Right renal pelvis (tissue), 4 donors: ENCODE measurements at regions not wholly inside any gene's neighbourhood (a gene's known extent, or its start where the extent isn't known, plus 50 kb on each side); places are given as distances from the start of the nearest gene placed in this dataset.

ENCODE experiments used
- DNase-seq, 4 donors: peaks; one replicate each; pipeline ENCODE4 v3.0.0-alpha.2; 2013; ENCODE audit warnings: low read depth in 4 of 4, low spot score in 3 of 4, missing footprints in 1 of 4

DNA sequence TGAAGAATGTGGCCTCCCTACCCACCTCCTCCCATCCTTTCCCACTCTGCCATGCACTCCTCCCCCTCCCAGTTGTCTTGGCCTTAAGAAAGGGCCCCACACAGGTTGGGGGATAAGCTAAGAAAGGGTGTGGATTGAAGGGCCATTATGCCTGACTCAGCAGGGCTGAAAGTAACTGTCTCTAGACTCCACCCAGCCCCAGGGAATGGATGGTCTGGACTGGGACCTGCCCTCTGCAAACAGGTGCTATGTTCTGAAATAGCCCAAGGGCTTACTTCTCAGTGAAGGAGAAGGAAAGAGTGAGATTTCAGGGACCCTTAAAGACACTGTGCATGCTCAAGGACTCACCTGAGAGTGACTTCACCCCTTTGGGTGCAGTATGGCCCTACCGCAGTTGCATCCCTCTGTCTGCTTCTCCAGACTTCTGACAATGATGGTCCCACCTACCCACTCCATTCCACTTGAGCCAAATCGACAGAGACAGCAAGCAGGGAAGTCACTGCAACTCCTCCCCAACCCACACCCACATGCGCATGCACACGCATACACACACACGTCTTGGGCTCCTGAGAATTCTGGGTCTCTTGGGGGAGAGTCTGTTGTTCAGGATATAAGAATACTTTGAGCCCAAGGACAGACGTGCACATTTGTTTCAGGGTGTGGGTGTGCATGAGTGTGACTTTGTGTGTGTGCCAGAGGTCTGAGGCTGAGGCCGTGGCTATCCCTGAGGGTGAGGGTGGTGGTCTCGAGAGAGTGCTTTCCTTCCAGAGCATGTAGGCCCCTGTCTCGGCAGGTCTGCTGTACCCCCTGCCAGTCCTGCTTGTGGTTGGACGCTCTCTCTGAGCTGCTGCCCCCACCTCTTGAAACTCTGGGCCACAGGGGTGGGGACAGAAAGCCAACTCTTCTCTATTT is 231.9 kb downstream of the PTPRU start:
- DNase-seq = no peak

DNA sequence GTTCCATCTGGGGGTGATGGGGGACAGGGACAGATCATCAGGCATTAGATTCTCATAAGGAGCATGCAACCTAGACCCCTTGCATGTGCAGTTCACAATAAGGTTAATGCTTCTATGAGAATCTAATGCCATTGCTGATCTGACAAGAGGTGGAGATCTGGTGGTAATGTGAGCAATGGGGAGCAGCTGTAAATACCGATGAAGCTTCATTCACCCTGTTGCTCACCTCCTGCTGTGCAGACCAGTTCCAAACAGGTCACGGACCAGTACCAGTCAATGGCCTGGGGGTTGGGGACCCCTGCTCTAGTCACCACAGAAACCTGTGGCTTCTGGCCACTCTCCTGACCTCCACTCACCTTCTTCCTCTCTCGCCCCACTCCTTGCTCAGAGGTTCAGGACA is 229.9 kb downstream of the PTPRU start:
- DNase-seq = no peak

DNA sequence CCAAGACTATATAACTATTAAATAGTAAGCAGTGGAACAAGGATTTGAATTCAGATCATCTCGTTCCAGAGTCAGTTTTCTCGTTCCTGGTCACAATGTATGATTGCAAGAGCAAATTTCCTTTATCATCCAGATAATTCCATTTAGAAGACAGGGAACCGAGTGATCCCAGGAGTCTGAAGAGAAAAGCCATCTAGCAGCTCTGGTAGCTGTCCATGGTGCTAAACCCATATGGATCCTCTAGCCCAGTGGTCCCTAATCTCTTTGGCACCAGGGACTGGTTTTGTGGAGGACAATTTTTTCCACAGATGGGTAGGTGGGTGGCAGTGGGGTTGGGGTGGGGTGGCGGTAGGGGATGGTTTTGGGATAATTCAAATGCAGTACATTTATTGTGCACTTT is 229.4 kb downstream of the PTPRU start:
- DNase-seq = no peak

DNA sequence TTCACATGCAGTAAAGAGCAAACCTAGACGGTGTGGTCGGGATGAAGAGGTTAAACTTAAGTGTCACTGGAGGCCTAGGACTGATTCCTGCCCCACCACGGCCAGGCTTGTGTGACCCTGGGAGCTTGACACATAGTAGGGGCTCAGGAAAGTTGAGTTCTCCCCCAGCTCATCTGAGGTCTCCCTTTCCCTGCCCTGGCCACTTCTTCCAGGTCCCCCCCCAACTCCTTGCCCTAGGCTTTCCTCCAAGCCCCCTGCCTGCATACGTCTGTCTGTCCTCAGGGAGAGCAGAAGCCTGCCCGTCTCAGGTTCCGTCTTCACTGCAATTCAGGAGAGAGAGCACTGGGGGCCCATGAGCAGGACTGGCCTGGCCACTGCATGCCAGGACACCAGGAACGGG is 225.8 kb downstream of the PTPRU start:
- no peak for DNase-seq

DNA sequence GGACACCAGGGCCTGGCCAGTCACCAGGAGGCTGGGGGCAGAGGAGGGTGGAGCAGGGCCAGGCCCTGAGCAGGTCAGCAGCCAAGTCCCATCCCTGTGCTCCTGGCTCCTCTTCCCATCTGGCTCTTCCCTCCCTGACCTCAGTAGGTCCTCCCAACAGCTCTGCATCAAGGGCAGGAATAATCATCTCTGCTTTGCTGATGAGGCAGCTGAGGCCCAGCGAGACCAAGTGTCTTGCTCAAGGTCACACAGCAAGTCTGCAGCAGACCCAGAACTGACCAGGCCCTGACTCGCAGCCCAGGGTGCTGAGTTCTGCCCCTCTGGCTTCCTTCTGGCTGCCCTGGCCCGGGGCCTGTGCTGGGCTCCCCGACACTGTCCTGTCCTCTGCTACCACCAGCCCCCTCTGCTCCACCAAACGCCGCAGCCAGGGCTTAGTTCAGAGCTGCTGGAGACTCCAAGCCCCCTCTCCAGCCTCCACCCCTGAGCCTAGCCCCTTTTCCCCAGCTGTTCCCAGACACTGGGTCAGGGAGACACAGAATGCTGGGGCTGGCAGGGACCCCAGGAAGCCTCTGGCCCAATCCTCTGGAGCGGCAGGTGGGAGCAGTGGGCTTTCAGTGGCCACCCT is 224.9 kb downstream of the PTPRU start:
- DNase-seq = no peak

DNA sequence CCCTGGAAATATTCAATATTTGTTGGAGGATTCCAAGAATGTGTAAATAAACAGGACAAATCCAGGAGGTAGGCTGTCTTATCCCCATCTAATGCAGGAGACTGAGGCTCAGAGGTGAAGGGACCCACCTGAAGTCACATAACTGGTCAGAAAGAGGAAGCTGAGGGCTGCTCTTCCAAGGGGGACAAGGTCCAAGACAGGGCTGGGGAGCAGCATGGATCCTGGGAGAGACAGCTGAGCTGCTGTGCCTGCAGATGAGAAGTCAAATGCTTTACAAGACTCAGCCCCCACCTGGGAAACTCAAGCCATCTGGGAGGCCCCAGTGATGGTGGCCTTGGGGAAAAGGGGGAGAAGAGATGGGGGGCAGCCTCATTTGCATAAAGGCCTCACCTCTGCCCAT is 224.4 kb downstream of the PTPRU start:
- no peak for DNase-seq

DNA sequence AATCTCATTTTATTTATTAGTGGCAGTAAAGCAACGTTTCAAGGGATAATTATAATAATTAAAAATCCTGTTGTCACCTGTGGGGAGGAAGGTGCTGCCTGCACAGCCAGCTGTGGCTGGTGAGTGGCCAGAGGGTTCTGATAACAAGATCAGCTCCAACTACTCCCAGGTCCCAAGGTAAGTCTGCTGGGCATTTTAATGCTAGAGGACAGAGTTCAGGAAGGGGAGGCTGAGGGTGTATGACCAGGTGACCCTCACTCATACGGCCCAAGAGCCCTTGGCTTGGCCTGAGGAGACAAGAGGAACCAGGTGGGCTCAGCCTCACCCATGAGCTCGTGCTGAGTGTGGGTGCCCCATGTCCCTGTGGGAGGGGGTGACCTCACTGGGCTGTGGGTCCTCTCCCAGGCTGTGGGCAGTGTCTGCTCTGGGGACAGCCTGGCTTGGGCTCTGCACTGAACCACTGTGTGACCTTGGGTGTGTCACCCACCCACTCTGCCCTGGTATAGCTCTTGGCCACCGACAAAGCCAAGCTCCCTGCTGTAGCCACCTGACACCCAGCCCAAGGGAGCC is 223.8 kb downstream of the PTPRU start:
- no peak for DNase-seq

DNA sequence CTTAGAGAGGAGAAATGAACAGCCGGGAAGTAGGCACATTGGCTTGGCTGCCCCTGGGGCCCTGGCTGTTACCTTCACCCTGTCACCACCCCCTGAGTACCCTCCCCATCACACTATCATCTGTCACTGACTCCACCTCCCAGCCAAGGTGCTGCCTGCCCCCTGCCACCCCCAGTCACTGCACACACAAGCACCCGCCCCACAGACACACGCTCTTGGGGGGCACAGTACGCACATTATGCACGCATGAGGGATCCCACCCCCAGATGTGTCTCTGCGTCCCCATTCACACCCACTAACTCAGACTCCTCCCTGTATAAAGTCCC is 223.3 kb downstream of the PTPRU start:
- DNase-seq = no peak

DNA sequence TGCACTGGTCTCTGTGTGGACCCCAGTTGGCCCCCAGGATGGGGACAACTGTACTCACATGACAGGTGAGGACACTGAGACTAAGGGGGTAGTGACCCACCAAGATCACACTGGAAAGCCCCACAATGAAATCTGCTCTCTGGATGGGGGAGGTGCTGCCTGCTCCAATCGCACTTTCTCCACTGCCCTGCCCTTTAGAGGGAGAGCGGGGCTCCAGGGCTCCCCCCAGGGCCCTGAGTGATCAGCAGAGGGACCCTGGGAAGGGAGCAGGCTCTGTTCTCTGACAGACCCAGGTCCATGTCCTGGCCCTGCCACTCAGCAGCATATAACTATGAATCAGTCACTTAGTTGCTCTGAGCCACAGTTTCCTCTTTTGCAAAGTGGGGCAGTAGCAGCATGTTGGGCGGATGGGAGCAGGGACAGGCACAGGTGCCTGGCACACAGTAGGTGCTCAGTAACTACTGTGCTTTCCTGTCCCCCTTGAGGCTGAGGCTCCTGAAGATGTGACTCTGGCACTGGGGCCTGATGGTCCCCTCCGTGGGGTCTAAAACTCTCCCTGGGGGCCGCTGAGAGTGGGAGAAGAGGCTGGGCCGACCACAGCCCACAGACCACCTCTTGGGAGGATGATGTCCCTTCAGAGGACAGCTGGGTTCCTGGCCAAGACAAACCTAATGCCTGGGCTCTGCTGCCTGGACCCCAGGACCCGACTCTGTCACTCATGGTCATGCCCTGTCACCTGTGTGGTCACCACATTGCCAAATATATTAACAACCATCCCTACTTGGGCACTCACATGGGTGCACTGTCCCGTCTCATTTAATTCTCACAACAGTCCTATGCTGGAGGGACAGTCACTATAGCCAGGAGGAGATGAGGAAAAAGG is 222.7 kb downstream of the PTPRU start:
- DNase-seq = no peak

DNA sequence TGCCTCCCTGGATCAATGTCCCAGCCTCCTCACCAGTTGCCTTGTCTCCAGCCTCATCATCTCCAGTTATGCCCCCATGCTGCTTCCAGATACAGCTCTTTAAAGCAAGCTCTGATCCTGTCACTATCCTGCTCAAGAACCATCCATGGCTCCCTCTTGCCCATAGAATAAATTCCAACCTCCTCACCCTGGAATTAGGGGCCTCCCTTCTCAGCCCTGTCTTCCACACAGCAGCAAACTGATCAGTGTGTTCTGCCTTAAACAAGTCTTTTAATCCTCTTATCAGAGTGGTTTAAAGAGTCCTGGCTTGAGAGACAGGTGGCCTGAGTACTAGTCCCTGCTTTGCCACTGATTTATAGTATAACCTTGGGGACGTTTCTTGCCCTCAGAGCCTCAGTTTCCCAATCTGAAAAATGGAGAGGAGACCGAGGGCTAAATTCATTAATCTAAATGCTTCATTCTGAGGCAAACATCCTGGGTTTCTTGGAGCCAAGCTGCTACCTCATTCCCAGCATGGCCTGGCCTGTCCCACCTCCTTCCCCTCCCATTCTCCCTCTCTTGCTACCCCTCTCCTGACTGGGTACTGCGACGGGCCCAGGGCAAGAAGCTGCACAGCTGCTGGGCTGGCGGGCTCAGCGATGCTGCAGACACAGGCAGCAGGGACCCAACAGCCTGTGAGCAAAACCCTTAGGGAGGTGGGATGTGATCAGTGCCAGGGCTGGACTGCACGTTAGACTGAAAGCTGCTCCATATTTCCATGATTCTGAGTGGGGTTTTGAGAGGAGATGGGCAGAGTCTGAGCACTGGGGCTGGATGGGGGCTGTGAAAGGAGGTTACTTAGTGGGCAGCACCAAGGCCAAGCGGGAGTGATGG is 221.4 kb downstream of the PTPRU start:
- DNase-seq = no peak

DNA sequence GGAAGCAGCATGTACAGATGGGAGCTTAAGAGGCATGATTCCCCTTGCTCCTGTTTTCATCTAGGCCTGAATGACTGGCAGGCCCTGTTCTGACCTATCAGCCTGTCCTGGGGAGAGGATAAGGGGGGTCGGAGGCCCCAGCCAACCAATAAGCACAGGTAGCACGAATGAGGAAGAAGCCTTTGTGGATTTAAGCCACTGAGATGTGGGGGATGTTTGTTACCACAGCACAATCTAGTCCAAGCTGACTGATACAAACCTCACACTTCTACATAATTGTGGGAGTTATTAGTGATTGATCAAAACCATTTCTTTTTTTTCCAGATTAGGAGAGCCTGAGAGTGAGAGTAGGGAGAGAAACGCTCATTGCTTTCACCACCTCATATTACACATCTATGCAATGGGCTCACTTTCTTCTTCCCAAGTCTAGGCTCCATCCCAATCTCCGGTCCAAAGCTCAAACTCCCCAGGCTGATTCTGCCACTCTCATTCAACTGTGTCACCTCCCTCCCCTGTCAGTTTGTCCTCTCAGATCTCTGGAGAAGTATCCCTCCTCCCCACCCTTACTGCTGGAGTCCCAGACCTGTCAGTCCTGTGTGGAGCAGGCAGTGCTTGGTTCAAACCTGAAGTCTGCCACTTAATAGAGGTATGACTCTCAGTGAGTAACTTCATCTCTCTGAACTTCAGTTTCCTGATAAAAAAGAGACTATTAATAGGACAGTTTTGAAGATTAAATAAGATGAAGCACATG is 220.5 kb downstream of the PTPRU start:
- DNase-seq = no peak

DNA sequence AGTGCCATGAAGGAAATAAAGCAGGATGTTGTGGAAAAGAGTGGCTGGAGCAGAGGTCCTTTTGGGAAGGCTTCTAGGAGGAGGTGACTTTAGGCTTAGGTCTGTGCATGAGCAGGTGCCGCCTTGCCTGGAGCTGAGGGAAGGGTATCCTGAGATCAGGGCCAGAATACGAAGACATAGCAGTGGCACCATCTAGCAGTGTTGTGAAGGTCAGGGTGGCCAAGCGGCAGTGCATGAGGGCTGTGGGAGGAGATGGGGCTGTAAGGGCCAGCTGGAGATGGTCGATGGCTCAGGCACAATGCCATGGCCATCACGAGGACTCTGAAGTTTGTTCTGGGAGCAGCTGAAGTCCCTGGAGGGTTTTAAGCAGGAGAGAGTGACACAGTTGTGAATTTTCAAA is 219.5 kb downstream of the PTPRU start:
- no peak for DNase-seq

DNA sequence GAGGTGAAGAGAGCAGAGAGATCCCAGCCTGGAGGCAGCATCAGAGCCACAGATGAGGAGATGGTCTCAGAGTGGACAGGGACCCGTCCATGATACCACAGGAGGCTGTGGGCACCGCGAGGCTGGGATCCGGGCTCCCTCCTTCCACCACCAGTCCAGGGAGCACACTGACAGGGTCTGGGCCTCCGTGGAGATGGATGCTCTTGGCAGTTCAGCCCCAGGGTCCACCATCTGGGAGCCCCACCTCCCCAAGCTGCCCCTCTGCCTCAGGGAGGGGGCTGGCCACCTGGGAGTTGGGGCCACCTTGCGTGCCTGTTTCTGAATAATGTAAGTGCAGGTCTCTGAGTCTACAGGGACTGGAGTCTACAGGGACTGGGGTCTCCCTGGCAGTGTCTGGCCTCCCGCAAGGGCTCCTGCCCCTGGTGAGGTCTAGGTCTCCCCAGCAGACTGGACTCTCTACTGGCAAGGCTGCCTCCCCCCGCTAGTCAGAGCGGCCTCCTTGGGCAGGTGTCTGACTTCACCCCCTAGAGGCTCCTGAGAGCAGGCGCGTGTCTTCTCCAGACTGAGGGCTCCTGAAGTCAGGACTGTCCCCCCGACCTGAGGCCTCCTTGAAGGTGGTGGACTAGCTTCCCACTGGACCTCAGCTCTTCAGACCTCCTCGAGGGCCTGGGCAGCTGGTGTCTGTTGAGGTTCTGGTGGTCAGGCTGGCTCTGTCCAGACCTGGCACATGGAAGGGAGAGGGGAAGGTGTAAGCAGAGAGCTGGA is 218.5 kb downstream of the PTPRU start:
- DNase-seq = no peak

DNA sequence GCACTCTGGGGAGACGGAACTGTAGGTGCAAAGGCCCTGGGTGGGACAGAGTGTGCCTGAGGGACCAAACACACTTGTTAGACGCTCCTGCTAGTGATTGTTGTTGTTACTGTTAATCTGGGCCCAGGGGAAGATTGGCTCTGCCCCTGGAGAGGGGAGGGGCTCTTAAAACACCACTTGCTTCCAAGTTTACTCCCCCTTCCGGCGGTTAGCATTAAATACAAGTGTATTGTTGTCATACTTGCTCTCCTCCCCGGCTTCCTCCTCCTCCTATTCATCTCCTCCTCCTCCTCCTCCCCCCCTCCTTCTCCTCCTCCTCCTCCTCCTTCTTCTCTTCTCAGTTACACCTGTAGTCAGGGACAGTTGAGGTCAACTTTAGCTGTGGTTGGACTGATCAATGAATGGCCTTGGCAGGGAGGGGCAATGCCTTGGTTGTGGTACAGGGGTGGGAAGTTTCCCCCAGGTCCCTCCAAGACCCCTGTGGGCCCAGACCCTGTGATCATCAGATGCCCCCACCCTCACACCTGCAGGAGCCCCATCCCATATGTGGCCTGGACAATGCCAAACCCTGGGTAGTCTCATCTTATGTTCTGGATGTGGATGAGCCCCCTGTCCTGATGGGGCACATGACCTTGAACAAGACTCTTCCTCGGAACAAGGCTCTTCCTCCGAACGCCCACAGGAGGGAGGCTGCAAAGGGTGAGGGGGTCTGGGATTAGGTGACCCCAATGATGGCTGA is 217.3 kb downstream of the PTPRU start:
- no peak for DNase-seq

DNA sequence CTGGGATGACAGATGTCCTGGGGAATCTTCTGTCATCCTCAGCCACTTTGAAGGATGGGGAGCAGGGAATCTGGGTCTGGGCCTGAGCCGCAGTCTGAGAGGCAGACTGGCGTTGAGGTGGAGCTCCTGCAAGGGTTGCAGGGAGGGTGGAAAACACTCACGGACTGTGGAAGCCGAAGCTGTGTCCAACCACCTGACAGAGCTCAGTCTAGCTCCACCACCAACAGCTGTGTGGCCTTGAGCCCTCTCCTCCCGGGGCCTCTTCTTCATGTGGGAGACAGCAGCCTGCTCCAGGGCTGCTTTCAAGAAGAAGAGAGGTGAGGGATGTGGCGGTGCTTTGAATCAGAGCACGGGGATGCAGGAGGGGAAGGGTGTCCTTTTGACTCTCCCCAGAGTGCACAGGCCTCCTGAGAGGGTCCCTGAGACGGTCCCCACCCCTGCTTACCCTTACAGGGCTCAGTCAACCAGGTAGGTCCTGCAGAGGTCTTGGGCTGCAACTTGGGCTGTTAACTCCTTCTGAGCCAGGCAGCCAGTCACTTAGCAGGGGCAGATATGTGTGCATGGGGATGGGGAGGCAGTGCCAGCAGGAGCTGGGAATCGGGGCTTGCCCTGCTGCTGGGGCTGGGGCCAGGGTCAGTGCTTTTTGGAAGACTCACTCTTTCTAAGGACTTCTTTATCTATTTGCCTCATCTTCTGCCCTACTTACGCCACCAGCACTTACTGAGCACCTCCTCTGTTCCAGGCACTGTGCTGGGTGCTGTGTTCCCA is 216.3 kb downstream of the PTPRU start:
- DNase-seq = no peak

DNA sequence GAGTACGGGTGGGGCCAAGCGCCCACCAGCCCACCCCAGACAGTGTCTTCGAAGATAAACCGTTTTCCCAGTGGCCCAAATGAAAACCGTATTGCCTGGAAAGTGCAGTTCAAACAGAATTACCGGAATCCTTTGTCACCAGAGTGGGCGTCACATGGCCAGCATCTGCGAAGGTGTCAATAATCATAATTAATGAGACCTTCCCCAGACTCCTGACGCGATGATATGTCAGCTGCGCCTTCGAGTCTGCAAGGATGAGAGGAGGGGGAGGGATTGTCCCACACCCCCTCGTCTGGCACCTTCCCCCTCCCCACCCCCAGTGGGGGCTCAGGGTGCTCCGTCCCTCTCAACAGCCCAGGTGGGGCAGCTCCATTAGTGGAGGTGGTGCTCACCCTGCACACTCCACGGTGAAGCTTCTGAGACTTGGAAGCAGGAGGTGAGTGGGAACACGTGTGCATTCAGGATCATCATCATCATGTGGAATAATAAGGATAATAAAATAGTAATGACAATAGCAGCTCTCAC is 215.1 kb downstream of the PTPRU start:
- DNase-seq = no peak

DNA sequence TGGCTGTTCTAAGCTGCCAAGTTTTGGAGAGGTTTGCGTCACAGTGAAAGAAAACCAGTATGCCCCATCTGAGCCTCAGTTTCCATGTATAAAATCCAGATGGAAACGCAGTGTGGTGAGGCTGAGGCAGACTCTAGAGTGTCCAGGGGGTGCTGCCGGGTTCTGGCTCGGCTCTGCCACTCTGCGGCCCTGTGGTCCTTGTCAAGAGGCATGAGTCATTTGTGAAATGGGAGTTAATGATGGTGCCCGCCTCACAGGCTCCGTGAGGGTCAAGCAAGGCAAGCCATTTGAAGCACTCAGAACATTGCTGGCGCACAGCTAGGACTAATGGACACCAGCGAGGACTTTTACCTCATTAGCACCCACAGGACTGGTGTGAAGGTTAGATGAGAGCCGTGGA is 214.3 kb downstream of the PTPRU start:
- DNase-seq = no peak
